ENCODE measurements at regions not wholly inside any gene's neighbourhood (a gene's known extent, or its start where the extent isn't known, plus 50 kb on each side); places are given as distances from the start of the nearest gene placed in this dataset.
"Not testable (repeated sequence)": the region's sequence is repeated elsewhere in the genome, so short reads cannot be mapped to it uniquely, and the experiment has no call there.

DNA sequence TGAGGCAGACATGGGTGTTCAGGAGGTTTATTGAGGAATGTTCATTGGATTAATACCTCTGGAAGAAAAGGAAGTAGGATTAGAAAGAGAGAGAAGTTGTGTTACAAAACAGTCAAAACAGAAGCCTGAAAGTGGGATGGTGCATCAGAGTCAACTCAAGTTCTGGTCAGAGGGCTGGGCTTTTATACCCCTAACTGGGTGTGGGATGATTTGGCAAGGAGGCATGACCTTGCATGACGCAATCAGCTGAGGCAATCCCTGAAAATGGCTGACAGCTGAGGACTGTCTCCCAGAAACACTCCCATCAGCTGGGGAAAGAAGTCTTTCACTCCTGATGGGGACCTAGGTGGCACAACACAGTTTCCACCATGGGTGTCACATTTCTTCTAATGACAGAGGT is 818.2 kb downstream of the SATB2 start:
- DNase-seq (ENCODE audit: low read depth), result no peak

DNA sequence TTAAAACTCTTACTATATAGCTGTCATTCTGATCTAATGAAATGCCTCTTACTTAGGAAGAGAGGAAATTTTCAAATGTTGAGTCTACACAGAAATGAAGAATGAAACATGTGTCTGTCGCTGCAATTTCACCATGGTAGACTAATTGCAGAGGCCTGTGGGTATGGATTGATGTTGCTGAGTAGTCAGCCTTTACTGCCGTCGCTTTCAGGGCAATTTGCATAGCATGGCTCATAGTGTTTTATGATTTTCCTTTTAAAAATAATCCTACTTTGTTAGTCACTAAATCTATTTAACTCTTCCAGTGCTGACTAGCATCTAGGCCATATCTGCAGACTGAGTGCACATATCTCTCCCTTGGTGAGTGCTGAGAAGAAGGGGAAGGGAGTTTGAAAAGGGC is 819.2 kb downstream of the SATB2 start:
- no peak for DNase-seq (ENCODE audit: low read depth)

DNA sequence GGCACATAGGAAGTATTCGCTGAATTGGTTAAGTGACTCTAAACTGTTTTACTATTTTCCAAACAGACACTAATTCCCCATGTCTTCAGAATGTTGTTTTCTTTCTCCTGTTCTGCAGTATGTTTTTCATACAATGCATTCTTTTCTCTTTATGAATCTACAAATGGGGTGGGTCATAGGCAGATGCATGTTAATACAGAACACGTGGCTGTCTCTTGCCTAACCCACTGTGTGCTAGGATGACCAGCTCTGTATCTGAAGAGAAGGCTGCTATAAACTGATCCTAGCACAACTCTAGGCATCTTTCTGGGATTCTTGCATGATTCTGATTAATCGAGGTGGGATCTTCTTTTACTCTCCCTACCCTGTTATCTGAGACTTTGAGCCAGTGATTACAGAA is 826.0 kb downstream of the PLCL1 start:
- DNase-seq (ENCODE audit: low read depth), result no peak

DNA sequence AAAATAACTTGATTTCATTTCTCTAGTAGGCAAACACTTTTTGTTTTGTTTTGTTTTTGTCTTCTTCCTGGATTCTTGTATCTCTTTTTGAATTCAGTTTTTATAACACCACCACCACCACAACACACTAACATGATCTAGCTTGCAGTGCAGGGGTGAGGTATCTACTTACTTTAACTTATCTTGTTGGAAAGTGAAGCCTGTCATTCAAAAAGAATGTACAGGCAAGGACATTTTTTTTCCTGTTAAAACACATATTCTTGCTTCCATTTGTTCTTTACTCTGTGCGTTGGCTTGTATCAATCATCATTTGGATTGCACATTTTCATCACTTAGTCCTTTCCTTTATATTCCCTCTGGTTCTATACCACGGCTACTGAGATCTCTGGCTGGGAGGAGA is 824.2 kb downstream of the PLCL1 start:
- no peak for DNase-seq (ENCODE audit: low read depth)

DNA sequence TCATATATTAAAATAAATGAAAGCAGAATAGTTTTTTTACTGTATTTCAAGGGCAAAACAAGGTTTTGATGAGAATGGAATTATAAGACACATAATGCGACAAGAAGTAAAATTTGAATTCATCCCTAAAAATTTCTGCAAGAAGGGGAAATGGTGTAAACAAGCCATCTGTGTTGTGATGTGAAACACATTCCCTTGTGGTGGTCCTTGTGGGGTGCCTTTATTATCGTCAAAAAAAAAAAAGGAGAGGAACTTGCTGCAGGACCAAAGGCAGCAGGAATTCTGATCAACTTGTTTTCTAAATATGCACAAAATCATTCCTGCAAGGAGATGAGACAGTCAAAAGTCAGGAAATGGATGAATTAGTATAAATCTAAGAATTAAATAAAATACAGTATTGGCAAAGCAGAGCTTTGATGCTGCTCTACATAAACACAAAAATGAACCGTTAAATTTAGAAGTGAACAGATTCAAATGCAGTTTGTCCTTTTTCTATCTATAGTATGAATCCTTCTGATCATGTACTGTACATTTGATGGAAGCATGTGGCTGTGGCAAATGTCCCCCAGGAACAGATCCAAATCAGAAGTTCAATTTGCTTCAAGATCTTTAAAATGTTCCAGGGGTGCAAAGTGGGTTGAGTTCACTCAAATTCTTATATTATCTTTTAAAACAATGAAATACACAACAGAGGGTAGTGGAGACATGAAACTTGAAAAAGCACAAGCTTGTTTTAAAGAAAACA is 818.8 kb downstream of the PLCL1 start:
- DNase-seq (ENCODE audit: low read depth), result no peak

DNA sequence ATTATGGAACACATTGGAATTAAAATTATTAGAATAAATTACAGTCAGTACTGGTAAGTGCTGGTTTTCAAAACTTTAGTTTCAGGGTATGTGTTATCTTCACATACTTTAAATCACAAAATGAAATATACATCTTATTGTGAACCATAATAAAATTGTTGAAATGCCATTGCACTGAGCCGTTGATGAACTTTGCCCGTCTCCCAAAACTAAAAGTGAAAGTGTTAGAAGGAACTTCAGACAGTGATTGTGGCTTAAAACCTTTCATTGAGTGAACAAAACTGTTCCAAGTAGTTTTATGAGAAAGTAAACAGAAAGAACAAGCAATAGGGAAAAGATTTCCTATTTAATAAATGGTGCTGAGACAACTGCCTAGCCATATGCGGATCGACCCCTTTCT is 811.6 kb downstream of the PLCL1 start:
- peak; percentile 42 for DNase-seq (ENCODE audit: low read depth)

DNA sequence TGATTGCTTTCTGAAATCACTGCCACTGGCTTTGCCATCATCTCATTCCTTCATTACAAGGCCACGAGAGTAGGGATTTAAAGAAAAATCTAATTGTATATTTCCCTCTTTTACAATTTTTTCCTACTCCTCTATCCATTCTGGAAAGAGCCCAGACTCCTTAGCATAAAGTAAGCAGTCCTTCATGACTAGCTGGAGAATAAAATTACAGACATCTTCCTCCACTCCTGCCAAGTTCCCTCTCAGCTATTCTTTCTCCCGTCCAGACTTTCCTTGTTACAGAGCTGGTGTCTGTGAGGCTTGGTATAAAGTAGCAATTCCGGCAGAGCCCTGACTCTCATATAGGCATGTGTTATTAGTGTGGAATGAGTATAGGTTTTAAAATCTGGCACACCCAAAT is 806.8 kb downstream of the PLCL1 start:
- DNase-seq (ENCODE audit: low read depth), result no peak

DNA sequence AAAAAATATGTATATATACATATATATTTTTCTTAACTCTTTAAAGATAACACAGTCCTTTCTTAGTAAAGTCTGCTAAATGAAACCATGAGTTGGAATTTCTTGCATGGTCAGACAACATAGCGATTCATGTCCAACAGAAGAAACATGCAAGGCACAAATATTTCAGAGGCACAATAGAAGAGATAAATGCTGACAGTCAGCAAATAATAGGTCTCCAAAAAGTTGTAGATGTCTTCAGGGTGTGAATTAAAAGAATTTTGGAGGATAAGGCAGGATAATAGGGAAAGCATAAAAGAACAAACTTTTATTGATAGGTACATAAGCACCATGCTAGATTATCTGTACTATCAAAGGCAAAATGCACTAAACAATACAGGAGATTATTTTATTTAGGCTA is 800.2 kb downstream of the PLCL1 start:
- no peak for DNase-seq (ENCODE audit: low read depth)

DNA sequence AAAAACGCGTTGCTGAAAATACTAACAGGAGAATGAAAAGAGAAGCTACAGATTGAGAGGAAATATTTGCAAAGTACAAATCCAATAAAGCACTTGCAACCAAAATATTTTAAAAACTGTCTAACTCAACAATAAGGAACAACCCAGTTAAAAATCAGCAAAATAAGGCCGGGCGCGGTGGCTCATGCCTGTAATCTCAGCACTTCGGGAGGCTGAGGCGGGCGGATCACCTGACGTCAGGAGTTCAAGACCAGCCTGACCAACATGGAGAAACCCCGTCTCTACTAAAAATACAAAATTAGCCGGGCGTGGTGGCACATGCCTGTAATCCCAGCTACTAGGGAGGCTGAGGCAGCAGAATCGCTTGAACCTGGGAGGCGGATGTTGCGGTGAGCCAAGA is 798.6 kb downstream of the PLCL1 start:
- not testable (repeated sequence) for DNase-seq (ENCODE audit: low read depth)

DNA sequence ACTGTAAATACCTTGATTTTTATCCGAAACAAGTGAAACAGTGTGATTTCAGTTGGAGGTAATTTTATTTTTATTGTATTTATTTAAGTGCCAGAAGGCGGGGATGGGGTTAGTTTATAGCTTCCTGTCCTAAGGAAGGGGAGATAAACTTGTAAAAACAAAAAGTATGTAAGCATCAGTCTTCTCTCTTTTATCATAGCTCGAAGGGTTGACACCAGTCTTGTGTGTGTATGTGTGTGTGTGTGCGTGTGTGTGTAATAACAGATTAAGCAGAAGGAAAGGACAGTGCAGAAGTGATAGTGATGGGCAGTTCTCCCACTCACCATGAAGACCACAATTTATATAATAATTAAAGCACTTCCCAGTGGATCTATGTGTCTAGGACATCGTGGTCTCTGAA is 793.3 kb downstream of the PLCL1 start:
- no peak for DNase-seq (ENCODE audit: low read depth)

DNA sequence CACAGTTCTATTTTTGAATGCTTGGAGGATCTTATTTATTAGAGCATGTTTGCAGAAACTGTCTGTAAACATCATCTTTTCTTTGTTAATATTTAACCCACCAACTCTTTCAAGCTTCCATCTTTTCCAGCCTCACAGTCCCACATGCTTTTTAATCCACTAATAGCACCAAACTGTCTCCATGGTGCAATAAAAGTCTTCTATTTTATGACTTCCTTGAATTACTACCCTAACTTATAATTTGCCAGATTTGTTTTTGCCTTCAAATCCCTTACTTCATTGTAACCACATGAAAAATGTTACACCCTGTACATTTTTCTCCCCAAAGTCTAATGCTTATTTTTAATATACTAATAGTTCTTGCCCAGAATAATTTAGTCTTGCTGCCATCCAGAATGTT is 792.6 kb downstream of the PLCL1 start:
- no peak for DNase-seq (ENCODE audit: low read depth)

DNA sequence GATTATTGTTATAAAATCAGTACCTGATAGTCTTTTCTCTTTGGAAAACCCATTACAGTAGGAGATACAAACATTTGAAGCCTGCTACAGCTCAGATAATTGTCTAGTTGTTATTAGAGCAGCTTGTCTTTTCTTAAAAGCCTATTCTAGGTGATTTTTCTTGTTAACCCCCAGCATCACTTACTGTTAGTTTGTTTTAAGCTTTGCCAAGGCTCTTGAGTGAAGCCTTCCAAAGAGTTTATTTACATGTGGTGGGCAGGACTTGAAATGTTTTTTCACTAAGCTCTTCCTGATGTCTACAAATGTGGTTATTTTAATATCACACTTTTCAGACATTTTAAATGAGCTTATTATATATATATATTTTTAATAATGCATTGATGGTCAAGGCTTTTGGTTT is 791.3 kb downstream of the PLCL1 start:
- no peak for DNase-seq (ENCODE audit: low read depth)

DNA sequence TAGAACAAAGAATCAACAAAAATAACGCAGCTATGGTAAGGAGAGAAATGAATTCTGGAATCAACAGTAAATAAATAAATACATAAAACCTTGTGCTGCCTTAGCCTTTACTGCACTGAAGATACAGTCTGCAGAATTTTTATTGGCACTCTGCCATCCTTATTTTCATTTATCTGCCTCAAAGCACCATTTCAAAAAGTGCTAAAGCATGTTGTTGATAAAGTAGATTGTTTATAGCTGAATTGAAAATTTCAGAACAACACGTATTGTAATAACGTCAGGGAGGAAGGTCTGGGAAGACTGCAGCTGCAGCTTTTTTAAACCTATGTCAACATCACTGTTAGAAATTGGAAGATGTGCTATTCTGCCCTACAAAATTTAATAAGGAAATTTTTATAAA is 787.2 kb downstream of the PLCL1 start:
- DNase-seq (ENCODE audit: low read depth), result no peak

DNA sequence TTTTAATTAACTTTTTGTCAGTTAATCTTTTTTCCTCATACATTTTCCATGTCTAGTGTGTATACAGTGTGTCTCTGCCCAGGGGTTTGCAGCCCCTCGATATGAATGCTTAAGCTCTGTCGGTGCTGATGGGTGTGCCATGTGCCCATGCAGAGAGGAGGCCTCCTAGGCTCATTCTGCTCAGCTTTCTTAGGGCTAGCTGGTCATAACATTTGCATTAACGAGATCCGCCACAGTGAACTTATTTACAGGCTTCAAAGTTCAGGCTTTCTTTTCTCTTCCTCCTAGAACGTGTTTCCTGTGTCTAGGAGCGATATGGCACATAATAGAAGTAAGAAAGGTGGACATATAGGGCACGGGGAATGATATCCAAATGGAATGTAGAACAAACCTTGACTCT is 783.3 kb downstream of the PLCL1 start:
- no peak for DNase-seq (ENCODE audit: low read depth)

DNA sequence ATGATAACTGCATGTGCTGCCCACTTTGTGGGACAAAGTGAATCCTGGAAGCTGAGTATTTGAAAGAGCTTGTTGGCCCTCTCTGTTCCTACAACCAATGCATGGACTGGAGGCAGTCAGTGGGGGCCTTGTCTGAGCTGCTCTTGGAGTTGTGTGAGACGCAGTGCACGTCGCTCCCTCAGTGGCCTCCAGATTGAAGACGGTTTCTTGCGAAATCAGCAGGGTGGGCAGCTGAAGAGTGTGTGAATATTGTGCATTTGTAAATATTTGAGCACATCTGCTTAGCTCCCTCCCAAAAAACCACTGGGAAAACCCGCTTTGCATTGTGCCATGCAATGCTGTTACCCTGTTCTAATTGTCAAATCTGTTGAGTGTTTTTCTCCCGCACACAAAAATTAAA is 782.8 kb downstream of the PLCL1 start:
- no peak for DNase-seq (ENCODE audit: low read depth)

DNA sequence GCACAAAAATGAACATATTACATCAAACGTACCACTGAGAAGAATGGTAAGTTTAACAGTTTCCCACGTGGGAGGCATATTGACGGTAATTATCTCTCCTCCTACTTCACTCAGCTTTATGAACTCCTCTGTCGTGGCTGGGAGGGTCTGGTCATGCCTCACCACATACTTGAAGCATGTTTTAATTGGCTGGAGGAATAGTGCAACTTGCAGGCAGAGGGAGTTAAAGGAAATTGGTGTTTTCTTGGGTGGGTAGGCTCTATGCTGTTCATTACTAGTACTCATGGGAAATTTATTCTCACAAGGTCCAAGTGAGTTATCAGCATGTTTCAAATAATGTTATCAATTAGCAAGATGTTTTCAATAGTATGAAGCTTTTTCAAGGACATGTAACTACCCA is 767.0 kb downstream of the PLCL1 start:
- no peak for DNase-seq (ENCODE audit: low read depth)

DNA sequence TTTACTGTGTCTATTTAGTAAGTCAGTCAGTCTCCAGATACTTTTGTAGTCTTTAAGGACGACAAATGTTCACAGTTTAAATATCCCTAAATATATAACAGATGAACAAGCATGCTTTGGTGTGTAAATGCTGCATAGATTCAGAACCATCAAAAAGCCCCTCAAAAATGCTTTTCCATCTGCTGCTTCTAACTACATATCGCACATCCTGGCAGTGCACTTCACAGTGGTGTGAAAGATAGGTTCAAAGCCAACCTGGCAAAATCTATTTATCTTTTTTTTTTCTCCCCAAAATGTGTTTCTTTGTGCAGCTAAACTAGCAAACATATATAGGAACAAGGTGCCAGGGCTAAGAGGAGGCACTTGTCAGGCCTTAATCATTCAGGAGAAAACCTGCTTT is 753.8 kb downstream of the PLCL1 start:
- DNase-seq (ENCODE audit: low read depth), result no peak

DNA sequence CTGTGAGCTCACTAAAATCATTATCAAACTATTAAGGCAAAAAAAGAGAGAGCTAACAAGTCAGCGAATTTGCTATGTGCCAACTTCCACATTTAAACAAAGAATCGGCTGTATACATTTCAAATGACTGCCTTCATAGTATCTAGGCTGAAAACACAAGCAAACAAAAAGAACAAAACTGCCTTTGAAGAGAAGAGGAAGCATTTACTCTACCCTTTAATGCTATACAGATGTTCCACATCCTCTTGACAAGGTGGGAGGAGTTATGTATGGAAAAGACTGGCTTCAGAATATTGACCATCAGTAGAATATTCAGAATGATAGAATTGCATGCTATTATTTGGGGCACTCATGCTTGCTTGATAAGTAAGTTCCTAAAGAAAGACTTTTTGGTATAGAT is 741.7 kb downstream of the PLCL1 start:
- no peak for DNase-seq (ENCODE audit: low read depth)

DNA sequence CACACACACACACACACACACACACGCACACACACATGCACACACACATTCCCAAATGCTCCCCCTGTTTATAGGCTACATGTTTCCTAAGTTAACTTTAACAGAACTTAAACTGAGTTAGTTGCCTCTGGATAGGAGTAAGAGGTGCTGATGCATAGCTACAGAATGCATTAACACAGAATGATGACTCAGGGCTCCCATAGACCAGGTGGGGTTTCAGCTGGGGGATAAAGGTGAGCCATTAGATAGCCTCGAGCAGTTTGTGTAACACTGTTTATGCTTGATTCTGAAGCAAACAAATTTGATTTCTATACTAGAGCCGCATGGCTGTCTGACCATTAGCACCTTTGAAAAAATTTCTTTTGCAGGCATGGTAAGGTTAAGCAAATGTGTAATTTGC is 741.0 kb downstream of the PLCL1 start:
- DNase-seq (ENCODE audit: low read depth), result peak; percentile 1

DNA sequence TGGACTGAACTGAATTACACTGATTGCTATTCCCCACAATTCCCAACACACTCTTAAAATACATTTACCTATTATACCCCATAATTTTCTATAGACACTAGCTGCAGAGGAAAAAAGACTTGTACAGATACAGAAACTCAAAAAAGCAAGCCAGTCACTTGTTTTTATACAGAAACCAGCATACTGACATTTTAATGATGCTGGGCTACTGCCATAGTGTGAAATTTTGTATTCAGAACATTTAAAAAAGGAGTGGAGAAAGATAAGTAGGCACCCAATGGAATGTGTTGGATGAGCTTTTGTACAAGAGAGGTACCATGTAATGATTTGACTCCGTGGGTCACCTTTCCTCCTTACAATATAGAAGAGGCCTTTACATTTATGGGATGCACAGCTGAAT is 740.1 kb downstream of the PLCL1 start:
- no peak for DNase-seq (ENCODE audit: low read depth)

DNA sequence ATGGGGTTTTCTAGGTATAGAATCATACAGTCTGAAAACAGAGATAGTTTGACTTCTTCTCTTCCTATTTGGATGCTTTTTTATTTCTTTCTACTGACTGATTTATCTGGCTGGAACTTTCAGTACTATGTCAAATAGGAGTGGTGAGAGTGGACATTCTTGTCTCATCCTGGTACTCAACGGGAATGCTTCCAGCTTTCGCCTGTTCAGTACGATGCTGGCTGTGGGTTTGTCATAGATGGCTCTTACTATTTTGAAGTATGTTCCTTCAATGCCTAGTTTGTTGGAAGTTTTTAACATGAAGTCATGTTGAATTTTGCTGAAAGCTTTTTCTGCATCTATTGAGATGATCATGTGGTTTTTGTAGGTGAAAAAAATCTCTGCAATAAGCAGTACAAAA is 730.4 kb downstream of the PLCL1 start:
- no peak for DNase-seq (ENCODE audit: low read depth)

DNA sequence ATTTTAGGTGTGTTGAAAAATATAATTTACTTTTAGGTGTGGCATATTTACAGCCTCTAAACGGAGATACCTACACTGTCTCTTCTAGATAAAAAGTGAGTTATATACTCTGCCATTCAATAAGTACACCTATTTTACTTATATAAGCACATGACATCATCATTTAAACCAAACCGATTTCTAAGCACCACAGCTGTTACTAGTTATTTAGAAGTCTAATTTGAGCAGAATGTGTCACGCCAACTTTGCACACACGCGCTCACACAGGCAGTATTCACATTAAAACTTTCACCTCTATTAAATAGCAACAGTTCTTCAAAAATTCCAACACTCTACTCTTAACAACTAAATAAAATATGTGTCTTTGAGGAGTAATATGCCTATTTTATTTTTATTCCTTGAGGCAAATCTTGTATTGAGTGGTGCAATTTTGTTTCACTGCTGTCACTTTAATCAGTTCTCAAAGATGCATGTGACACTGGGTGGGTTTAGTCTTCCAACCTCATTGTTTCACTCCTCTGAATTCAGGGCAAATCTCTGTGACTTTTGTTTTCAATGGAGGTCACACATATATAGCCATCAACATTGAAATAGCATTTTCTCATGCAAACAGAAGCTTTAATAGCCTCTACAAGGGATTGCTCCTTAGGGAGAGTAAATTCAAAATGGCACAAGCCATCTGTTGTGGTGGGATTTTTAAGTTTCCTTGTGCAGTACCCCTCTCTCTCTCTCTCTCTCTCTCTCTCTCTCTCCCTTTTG is 721.0 kb downstream of the PLCL1 start:
- no peak for DNase-seq (ENCODE audit: low read depth)

DNA sequence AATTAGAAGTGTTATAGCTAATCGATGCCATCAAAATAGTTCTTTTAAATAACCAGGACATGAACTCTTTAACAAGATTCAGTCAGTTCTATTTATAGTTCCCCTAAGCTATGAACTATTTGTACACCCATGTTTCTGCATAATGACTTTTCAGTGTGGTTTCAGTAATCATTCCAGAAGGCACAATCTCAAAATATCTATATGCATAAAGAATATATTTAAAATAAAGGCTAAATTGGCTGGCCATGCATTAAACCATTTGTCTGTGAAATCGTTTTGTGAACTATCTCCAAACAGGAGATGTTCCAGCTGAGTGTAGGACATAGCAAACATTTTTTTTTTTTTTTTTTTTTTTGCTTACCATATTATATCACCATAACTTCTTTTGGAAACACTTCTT is 719.3 kb downstream of the PLCL1 start:
- no peak for DNase-seq (ENCODE audit: low read depth)

DNA sequence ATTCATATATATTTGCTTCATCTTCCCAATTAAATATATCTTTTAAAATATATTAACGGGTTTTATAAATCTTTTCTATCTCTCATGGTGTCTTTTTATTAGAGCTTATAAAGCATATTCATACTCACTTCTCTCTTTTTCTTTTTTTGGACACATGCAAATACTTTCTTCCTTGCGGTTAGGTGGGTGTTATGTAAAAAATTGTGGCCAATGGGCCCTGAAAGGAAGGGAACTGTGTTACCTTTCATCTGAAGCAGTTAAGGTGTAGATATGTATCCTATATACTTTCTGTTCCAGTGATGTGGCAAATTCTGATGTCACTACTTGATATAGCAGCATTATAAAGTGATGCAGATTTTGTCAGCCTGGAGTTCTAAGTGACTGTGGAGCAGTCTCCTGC is 714.5 kb downstream of the PLCL1 start:
- no peak for DNase-seq (ENCODE audit: low read depth)

Data from Daoy (cell line).